ENCODE measurements at regions not wholly inside any gene's neighbourhood (a gene's known extent, or its start where the extent isn't known, plus 50 kb on each side); places are given as distances from the start of the nearest gene placed in this dataset.
"Not testable (repeated sequence)": the region's sequence is repeated elsewhere in the genome, so short reads cannot be mapped to it uniquely, and the experiment has no call there.

DNA sequence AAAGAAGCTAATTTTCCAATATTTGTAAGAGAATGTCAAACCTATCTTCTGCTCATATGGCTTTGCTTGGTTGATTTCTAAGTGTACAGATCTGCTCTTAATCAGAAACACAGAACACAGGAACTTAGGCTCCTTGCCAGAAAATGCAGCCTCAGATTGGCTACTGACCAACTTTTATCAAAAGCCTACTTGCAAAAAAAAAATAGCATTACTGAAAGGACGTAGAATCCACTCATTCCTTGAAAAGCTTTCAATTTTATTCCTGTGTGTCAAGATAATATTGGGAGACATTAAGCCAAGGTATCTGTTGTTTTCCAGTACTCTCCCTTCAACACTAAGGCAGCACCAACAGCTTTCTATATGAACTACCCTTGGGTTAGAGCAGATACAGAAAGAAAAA lies 127.6 kb upstream of the INTU start:
- ATAC-seq = no peak
- intact Hi-C loops (cut with DNase I) = no loop called here
- DNase-seq (ENCODE audit: low spot score) = no peak

GRCh38 chr4:127506283-127506682 lies 126.5 kb upstream of the INTU start:
- DNase-seq (ENCODE audit: low spot score) (no peak), ATAC-seq (no peak)
- intact Hi-C loops (cut with DNase I) = no loop called here

DNA sequence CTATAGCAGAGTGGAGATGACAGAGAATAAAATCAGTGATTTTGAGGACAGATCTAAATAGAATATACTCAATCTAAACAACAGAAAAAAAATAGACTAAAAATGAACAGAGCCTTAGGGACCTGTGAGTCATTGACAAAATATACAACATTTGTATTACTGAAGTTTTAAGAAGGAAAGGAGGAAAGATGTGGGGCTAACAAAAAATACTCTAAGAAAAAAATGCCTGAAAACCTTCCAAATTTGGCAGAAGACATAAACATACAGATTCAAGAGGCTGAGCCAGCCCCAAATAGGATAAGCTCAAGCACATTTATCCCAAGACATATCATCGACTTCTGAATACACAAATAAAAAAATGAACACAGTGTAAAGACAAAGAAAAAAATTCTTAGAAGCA lies 123.6 kb upstream of the INTU start:
- ATAC-seq (no peak), DNase-seq (ENCODE audit: low spot score) (no peak)
- intact Hi-C loops (cut with DNase I) = no loop called here

DNA sequence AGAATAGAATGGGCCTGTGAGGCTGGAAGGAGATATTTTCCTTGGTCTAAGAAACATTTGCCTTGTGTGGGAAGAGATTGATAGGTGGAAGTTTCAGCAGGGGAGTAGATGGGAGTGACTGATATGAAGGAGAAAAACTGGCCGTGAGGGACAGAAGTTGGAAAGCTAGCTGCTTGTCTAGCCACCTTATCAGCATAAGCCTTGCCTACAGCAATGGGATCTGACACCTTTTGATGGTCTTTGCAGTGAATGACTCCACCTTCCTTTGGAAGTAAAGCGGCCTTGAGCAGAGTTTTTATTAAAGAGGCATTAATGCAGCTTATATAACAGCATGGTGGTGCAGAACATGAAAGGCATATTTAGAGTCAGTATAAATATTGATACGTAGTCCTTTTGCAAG lies 120.1 kb upstream of the INTU start:
- ATAC-seq; DNase-seq (ENCODE audit: low spot score); intact Hi-C loops (cut with DNase I): not testable (repeated sequence)

GRCh38 chr4:127515259-127515658 lies 117.5 kb upstream of the INTU start:
- intact Hi-C loops (cut with DNase I); ATAC-seq; DNase-seq (ENCODE audit: low spot score): not testable (repeated sequence)

- DNase-seq (ENCODE audit: low spot score) (no peak), ATAC-seq (no peak)
- intact Hi-C loops (cut with DNase I) = no loop called here
Measured at GRCh38 chr4:127518046-127518445, 114.7 kb upstream of the INTU start.

GRCh38 chr4:127521463-127521862 lies 111.3 kb upstream of the INTU start:
- ATAC-seq = no peak

GRCh38 chr4:127523369-127523768 lies 109.4 kb upstream of the INTU start:
- no peak for ATAC-seq
- DNase-seq (ENCODE audit: low spot score) = no peak

More at GRCh38 chr4:127521463-127521862, 111.3 kb upstream of the INTU start:
- intact Hi-C loops (cut with DNase I) = no loop called here
- DNase-seq (ENCODE audit: low spot score) = no peak

GRCh38 chr4:127525608-127526007 lies 107.1 kb upstream of the INTU start:
- DNase-seq (ENCODE audit: low spot score) (no peak), ATAC-seq (no peak)
- intact Hi-C loops (cut with DNase I) = no loop called here

More at GRCh38 chr4:127523369-127523768, 109.4 kb upstream of the INTU start:
- intact Hi-C loops (cut with DNase I) = no loop called here

- no peak for DNase-seq (ENCODE audit: low spot score)
- ATAC-seq = no peak
- intact Hi-C loops (cut with DNase I) = no loop called here
Measured at GRCh38 chr4:127528302-127528701, 104.5 kb upstream of the INTU start.

DNA sequence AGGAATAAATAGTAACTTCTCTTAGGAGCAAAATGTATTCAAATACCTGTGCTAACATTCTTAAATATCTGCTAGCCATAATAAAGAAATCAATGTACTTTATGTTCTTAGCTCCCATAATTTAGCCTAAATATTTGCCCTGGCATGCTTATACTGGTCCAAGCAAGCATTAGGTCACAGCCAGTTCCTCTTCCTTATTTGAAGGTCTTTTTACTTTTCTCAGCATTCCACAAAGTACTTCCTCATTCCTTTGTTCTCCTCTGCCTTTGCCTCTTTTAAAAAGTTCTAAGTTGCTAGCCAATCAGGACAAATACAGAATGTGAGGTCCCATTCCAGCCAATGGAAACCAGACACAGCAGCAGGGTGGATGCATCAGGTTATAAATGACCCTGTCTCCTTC lies 102.9 kb upstream of the INTU start:
- intact Hi-C loops (cut with DNase I); DNase-seq (ENCODE audit: low spot score); ATAC-seq: not testable (repeated sequence)

DNA sequence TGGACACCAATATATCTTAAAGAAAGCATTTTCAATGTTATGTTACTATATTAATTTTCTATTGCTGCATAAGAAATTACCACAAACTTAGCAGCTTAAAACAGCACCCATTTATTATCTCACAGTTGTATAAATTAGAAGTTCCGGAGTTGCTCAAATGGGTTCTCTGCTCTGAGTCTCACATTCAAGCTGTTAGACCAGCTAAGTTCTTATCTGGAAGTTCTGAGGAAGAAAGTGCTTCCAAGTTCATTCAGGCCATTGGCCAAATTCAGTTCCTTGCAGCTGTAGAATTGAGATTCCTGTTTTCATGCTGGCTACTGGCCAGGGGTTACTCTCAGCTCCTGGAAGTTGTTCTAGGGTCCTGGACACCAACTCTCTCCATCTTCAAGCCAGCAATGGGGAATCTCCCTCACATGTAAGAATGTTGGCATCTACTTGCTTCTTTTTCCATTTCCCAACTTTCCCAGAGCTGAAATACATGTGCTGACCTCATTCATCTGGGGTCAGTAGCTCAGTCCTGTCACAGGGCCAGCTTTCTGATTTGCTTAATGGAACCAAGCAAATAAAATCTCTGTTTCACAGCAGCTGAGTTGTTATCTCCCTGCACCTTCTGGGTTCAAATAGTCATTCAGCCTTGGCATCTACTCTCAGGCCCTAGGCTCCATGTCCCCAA lies 99.6 kb upstream of the INTU start:
- peak; percentile 99 for ATAC-seq
- intact Hi-C loops (cut with DNase I) = no loop called here
- peak; percentile 81 for DNase-seq (ENCODE audit: low spot score)

DNA sequence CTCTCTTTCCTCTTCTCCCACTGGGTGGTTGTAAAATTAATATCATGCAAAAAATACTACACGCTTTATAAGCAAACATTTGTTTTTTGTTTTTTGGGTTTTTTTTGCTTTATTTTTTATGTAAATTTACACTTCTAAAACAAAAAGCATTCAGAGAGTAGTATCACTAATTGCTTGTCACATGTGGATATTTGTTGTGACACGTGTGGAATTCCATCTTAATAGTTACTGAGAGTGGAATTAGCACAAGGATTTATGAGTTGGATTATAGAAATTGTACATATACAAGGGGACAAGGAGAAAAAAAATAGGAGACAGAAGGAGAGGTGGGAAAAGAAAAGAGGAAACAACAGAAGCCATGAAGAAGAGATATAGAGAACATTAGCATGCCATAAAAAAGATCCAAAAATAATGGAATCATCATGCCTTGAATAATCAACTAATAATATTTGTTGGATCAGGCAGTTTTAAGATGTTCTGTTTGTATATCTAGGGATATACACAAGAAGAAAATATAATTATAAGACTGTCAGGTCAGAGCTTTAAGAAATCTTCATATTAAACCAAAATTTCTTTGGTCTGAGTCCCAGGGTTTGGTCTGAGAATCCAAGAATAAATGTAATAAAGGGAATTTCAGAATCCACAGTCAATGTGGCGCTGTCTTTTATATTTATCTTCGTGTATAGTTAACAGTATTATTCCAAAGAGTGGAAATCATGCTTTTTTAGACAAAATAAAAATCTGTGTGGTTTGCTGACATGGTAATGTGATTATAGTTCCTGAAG lies 98.5 kb upstream of the INTU start:
- DNase-seq (ENCODE audit: low spot score) (no peak), ATAC-seq (no peak)
- intact Hi-C loops (cut with DNase I) = no loop called here

- intact Hi-C loops (cut with DNase I) = no loop called here
Measured at GRCh38 chr4:127538016-127538415, 94.7 kb upstream of the INTU start.

DNA sequence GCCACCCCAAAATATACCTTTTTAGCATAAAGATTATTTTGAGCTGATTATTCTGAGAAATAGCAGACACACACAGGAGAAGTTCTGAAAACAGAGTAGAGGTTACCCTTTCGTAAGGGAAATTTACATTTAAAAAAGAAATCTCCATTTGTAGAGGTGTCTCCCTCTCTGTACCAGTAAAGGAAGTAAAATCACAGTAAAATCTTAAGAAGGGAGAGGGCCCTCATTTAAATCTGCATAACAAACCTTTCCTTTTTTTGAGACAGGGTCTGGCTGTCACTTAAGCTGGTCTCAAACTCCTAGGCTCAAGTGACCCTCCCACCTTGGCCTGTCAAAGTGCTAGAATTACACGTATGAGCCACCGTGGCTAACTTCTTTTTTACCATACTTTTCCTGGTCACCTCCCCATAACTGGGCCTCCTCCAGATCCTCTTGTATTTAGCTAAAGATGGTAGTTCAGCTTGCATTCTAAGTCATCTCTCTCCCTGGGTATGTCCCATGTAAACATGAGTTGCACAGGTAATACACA lies 92.2 kb upstream of the INTU start:
- DNase-seq (ENCODE audit: low spot score) (no peak), ATAC-seq (no peak)
- intact Hi-C loops (cut with DNase I) = no loop called here

More at GRCh38 chr4:127538016-127538415, 94.7 kb upstream of the INTU start:
- DNase-seq (ENCODE audit: low spot score) (no peak), ATAC-seq (no peak)

- DNase-seq (ENCODE audit: low spot score) (no peak), ATAC-seq (no peak)
- intact Hi-C loops (cut with DNase I) = no loop called here
Measured at GRCh38 chr4:127545271-127545670, 87.5 kb upstream of the INTU start.

- no peak for ATAC-seq
- DNase-seq (ENCODE audit: low spot score) = no peak
- intact Hi-C loops (cut with DNase I) = no loop called here
Measured at GRCh38 chr4:127548990-127549925, 83.5 kb upstream of the INTU start.

- DNase-seq (ENCODE audit: low spot score) (no peak), ATAC-seq (no peak)
- intact Hi-C loops (cut with DNase I) = no loop called here
Measured at GRCh38 chr4:127555106-127555505, 77.7 kb upstream of the INTU start.

DNA sequence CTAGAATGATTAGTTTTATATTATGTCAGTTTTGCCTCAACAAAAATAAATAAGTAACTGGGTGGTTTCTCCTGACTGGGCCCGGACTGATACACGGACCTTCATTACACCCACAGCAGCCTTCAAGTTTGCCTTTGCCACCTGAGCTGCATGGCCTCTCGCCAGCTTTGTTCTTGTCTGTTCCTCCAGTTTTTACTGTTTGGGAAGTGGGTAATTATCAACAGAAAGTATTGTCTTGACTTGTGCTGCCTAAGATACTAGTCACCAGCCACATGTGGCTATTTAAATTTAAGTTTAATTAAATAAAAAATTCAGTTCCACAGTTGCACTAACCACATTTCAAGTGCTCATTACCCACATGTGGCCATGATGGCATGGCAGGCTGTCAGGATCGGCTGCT lies 74.7 kb upstream of the INTU start:
- DNase-seq (ENCODE audit: low spot score) = no peak
- intact Hi-C loops (cut with DNase I) = no loop called here
- no peak for ATAC-seq

All from sciatic nerve (tissue), 2 donors.